ENCODE measurements at regions not wholly inside any gene's neighbourhood (a gene's known extent, or its start where the extent isn't known, plus 50 kb on each side); places are given as distances from the start of the nearest gene placed in this dataset.

DNA sequence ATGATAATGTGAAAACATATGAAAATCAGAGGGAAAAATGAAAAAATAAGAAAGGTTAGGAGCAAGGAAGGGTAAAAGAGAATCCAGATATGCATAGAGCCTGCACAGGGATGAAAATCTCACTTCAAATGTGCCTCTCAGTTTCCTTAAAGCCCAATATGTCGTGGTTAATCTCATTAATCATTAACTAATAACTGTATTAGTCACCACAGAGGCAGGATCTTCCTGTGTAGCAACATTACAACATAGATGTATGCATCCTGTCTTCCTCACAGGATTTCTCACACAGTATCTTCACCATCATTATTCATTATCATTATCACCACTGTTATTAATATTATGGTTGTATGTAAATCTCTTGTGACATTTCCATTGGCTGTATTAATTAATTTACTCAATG, 361.2 kb upstream of the SOX11 start:
- Histone ChIP-seq H3K27me3 (ENCODE audit: control insufficient read depth, insufficient read depth, low read length) (no peaks in the 10 kb centered on the region), H3K9me3 (ENCODE audit: control insufficient read depth, insufficient read depth, low read depth, low read length) (no peaks in the 10 kb centered on the region), H3K4me1 (ENCODE audit: control insufficient read depth, insufficient read depth, low read length) (no peaks in the 10 kb centered on the region), H3K27ac (ENCODE audit: low read depth, low read length) (no peak overlapping the region), H3K9ac (ENCODE audit: low read length) (no peak overlapping the region), H3K4me3 (ENCODE audit: low read depth, low read length) (no peak overlapping the region), H3K36me3 (ENCODE audit: control insufficient read depth, insufficient read depth, low read length) (no peaks in the 10 kb centered on the region)

- Histone ChIP-seq H3K27me3 (ENCODE audit: control insufficient read depth, insufficient read depth, low read length) (no peaks in the 10 kb centered on the region), H3K4me1 (ENCODE audit: control insufficient read depth, insufficient read depth, low read length) (no peaks in the 10 kb centered on the region), H3K36me3 (ENCODE audit: control insufficient read depth, insufficient read depth, low read length) (no peaks in the 10 kb centered on the region), H3K9ac (ENCODE audit: low read length) (no peak overlapping the region), H3K27ac (ENCODE audit: low read depth, low read length) (no peak overlapping the region), H3K9me3 (ENCODE audit: control insufficient read depth, insufficient read depth, low read depth, low read length) (no peaks in the 10 kb centered on the region), H3K4me3 (ENCODE audit: low read depth, low read length) (no peak overlapping the region)
Observed at GRCh38 chr2:5332925-5333324, 359.3 kb upstream of the SOX11 start.

- H3K4me3 ChIP-seq (ENCODE audit: low read depth, low read length) = no peak overlapping the region
- no peaks in the 10 kb centered on the region for H3K36me3 ChIP-seq (ENCODE audit: control insufficient read depth, insufficient read depth, low read length)
- H3K9me3 ChIP-seq (ENCODE audit: control insufficient read depth, insufficient read depth, low read depth, low read length) = no peaks in the 10 kb centered on the region
- no peaks in the 10 kb centered on the region for H3K27me3 ChIP-seq (ENCODE audit: control insufficient read depth, insufficient read depth, low read length)
- no peaks in the 10 kb centered on the region for H3K4me1 ChIP-seq (ENCODE audit: control insufficient read depth, insufficient read depth, low read length)
- no peak overlapping the region for H3K27ac ChIP-seq (ENCODE audit: low read depth, low read length)
- no peak overlapping the region for H3K9ac ChIP-seq (ENCODE audit: low read length)
Observed at GRCh38 chr2:5339473-5339872, 352.7 kb upstream of the SOX11 start.

- H3K9ac ChIP-seq (ENCODE audit: low read length) = no peak overlapping the region
- H3K36me3 ChIP-seq (ENCODE audit: control insufficient read depth, insufficient read depth, low read length) = no peaks in the 10 kb centered on the region
- H3K4me1 ChIP-seq (ENCODE audit: control insufficient read depth, insufficient read depth, low read length) = no peaks in the 10 kb centered on the region
- H3K27ac ChIP-seq (ENCODE audit: low read depth, low read length) = no peak overlapping the region
- H3K27me3 ChIP-seq (ENCODE audit: control insufficient read depth, insufficient read depth, low read length) = no peaks in the 10 kb centered on the region
- no peaks in the 10 kb centered on the region for H3K9me3 ChIP-seq (ENCODE audit: control insufficient read depth, insufficient read depth, low read depth, low read length)
- no peak overlapping the region for H3K4me3 ChIP-seq (ENCODE audit: low read depth, low read length)
Observed at GRCh38 chr2:5343785-5344335, 348.3 kb upstream of the SOX11 start.

- H3K36me3 ChIP-seq (ENCODE audit: control insufficient read depth, insufficient read depth, low read length) = no peaks in the 10 kb centered on the region
- no peak overlapping the region for H3K9ac ChIP-seq (ENCODE audit: low read length)
- H3K27me3 ChIP-seq (ENCODE audit: control insufficient read depth, insufficient read depth, low read length) = no peaks in the 10 kb centered on the region
- no peak overlapping the region for H3K27ac ChIP-seq (ENCODE audit: low read depth, low read length)
- no peak overlapping the region for H3K4me3 ChIP-seq (ENCODE audit: low read depth, low read length)
- H3K9me3 ChIP-seq (ENCODE audit: control insufficient read depth, insufficient read depth, low read depth, low read length) = no peaks in the 10 kb centered on the region
- no peaks in the 10 kb centered on the region for H3K4me1 ChIP-seq (ENCODE audit: control insufficient read depth, insufficient read depth, low read length)
Observed at GRCh38 chr2:5352286-5352685, 339.9 kb upstream of the SOX11 start.

DNA sequence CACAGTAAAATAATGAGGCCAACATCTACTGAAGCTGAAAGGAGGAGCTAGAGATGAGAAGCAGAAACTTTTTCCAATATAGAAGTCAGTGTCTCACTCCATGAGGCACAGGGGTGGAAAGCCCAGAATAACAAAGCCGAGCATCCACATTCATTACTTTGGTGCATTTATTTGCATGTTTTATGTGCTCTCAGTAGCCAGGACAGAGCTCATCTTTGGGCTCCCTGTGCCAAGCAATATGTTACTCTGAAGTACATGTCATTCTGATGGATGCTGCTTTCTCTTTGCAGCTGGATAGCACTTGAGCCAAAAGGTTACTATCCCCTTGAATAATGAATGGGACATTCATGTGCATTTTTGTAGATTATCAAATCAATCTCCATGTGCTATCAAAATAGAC, 338.6 kb upstream of the SOX11 start:
- Histone ChIP-seq H3K27ac (ENCODE audit: low read depth, low read length) (no peak overlapping the region), H3K9me3 (ENCODE audit: control insufficient read depth, insufficient read depth, low read depth, low read length) (no peaks in the 10 kb centered on the region), H3K36me3 (ENCODE audit: control insufficient read depth, insufficient read depth, low read length) (no peaks in the 10 kb centered on the region), H3K4me3 (ENCODE audit: low read depth, low read length) (no peak overlapping the region), H3K27me3 (ENCODE audit: control insufficient read depth, insufficient read depth, low read length) (no peaks in the 10 kb centered on the region), H3K9ac (ENCODE audit: low read length) (no peak overlapping the region), H3K4me1 (ENCODE audit: control insufficient read depth, insufficient read depth, low read length) (no peaks in the 10 kb centered on the region)

DNA sequence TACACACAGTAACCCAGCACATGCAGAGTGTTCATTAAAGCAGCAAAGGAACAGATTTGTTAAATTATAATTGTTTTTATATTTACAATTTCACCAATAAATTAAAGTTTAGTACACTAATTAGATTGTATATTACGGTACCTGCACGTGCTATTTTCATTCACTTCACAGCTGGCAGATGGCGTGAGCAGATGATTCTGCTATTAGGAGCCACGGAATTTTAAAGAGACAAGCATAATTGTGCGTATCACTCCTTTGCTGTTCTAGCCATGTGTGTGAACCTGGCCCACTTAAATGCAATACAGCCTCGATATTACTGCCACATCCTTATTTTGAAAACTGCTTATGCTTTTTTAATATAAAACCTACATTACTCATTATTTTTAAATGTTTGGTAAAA, 332.8 kb upstream of the SOX11 start:
- Histone ChIP-seq H3K27ac (ENCODE audit: low read depth, low read length) (no peak overlapping the region), H3K27me3 (ENCODE audit: control insufficient read depth, insufficient read depth, low read length) (no peaks in the 10 kb centered on the region), H3K36me3 (ENCODE audit: control insufficient read depth, insufficient read depth, low read length) (no peaks in the 10 kb centered on the region), H3K4me1 (ENCODE audit: control insufficient read depth, insufficient read depth, low read length) (no peaks in the 10 kb centered on the region), H3K4me3 (ENCODE audit: low read depth, low read length) (no peak overlapping the region), H3K9ac (ENCODE audit: low read length) (no peak overlapping the region), H3K9me3 (ENCODE audit: control insufficient read depth, insufficient read depth, low read depth, low read length) (no peaks in the 10 kb centered on the region)

GRCh38 chr2:5360081-5360480, 332.1 kb upstream of the SOX11 start:
- no peak overlapping the region for H3K9ac ChIP-seq (ENCODE audit: low read length)
- no peaks in the 10 kb centered on the region for H3K36me3 ChIP-seq (ENCODE audit: control insufficient read depth, insufficient read depth, low read length)
- H3K4me1 ChIP-seq (ENCODE audit: control insufficient read depth, insufficient read depth, low read length) = no peaks in the 10 kb centered on the region
- H3K27ac ChIP-seq (ENCODE audit: low read depth, low read length) = no peak overlapping the region
- H3K4me3 ChIP-seq (ENCODE audit: low read depth, low read length) = no peak overlapping the region
- no peaks in the 10 kb centered on the region for H3K27me3 ChIP-seq (ENCODE audit: control insufficient read depth, insufficient read depth, low read length)
- H3K9me3 ChIP-seq (ENCODE audit: control insufficient read depth, insufficient read depth, low read depth, low read length) = no peaks in the 10 kb centered on the region

DNA sequence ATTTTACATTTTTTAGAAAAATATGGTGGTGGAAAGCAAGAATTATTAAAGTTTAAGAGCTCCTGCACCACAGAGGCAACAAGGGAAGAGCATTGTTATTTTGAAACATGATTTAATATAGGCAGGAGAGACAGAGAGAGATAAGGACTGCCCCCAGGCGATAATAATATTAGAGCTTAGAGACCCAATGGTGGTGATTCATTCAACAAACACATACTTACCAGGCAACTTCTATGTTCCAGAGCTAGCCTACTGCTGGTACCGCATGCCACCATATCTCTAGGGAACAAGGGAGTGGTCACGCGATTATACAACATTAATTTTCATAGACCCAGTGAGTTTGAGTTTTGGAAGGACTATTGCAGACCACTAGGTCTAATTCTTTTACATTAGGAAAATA, 327.8 kb upstream of the SOX11 start:
- H3K36me3 ChIP-seq (ENCODE audit: control insufficient read depth, insufficient read depth, low read length) = no peaks in the 10 kb centered on the region
- no peak overlapping the region for H3K4me3 ChIP-seq (ENCODE audit: low read depth, low read length)
- no peak overlapping the region for H3K9ac ChIP-seq (ENCODE audit: low read length)
- H3K4me1 ChIP-seq (ENCODE audit: control insufficient read depth, insufficient read depth, low read length) = 0 out of 2 replicates have a peak, but pooled peaks cover 4% of the 10 kb centered on the region
- H3K27me3 ChIP-seq (ENCODE audit: control insufficient read depth, insufficient read depth, low read length) = no peaks in the 10 kb centered on the region
- H3K9me3 ChIP-seq (ENCODE audit: control insufficient read depth, insufficient read depth, low read depth, low read length) = no peaks in the 10 kb centered on the region
- H3K27ac ChIP-seq (ENCODE audit: low read depth, low read length) = no peak overlapping the region

DNA sequence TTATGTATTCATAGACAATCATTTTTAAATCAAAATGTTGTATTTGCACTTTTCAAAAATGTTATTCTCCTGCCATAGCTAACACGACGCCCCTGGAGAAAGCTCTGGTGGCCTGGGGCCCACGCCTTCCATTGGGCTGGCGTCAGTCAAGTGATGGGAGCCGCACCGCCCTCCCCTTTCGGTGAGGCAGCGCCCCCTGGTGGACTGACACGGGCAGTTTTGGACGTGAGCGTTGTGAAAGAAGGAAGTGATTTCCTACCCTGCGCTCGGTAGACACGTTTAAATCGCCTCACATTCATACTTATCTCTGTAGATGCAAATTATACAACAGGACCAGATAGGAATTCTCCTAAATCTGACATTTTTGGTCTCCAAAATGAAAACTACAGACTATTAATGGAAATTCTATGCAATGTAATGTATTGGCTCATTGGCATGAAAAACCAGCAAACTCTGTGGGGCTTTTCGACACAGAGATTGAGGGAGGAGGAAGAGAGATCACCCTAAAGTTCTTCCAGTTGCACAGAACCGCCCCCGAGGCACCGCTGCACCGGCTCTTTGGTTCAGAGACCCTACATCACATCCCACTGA, 326.2 kb upstream of the SOX11 start:
- H3K36me3 ChIP-seq (ENCODE audit: control insufficient read depth, insufficient read depth, low read length) = no peaks in the 10 kb centered on the region
- H3K4me3 ChIP-seq (ENCODE audit: low read depth, low read length) = no peak overlapping the region
- no peaks in the 10 kb centered on the region for H3K9me3 ChIP-seq (ENCODE audit: control insufficient read depth, insufficient read depth, low read depth, low read length)
- no peak overlapping the region for H3K9ac ChIP-seq (ENCODE audit: low read length)
- H3K4me1 ChIP-seq (ENCODE audit: control insufficient read depth, insufficient read depth, low read length) = 0 out of 2 replicates have a peak, but pooled peaks cover 4% of the 10 kb centered on the region
- no peaks in the 10 kb centered on the region for H3K27me3 ChIP-seq (ENCODE audit: control insufficient read depth, insufficient read depth, low read length)
- H3K27ac ChIP-seq (ENCODE audit: low read depth, low read length) = no peak overlapping the region

DNA sequence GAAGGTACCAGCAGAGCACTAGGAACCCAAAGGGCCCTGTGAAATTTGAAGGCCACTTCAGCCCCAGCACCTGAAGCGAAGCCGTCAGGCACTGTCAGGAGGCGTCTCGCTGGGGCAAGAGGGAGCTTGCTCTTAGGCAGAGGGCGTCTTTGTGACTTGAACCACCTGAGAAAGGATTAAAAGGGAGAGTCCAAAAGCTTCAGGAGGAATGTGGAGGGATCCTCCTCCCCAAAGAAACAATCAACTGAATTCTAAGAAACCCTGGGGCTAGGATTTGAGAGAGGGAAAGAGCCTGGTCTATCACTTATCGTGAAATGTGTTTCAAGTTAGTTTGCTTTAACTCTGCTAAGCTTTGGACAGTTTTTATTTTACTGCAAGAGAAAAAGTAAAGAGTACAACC, 324.9 kb upstream of the SOX11 start:
- H3K9me3 ChIP-seq (ENCODE audit: control insufficient read depth, insufficient read depth, low read depth, low read length) = no peaks in the 10 kb centered on the region
- H3K27me3 ChIP-seq (ENCODE audit: control insufficient read depth, insufficient read depth, low read length) = no peaks in the 10 kb centered on the region
- H3K4me1 ChIP-seq (ENCODE audit: control insufficient read depth, insufficient read depth, low read length) = peaks cover 10% of the 10 kb centered on the region
- H3K4me3 ChIP-seq (ENCODE audit: low read depth, low read length) = no peak overlapping the region
- no peak overlapping the region for H3K9ac ChIP-seq (ENCODE audit: low read length)
- no peaks in the 10 kb centered on the region for H3K36me3 ChIP-seq (ENCODE audit: control insufficient read depth, insufficient read depth, low read length)
- H3K27ac ChIP-seq (ENCODE audit: low read depth, low read length) = no peak overlapping the region

Data from HUES6 (cell line).